ENCODE measurements at regions not wholly inside any gene's neighbourhood (a gene's known extent, or its start where the extent isn't known, plus 50 kb on each side); places are given as distances from the start of the nearest gene placed in this dataset.

DNA sequence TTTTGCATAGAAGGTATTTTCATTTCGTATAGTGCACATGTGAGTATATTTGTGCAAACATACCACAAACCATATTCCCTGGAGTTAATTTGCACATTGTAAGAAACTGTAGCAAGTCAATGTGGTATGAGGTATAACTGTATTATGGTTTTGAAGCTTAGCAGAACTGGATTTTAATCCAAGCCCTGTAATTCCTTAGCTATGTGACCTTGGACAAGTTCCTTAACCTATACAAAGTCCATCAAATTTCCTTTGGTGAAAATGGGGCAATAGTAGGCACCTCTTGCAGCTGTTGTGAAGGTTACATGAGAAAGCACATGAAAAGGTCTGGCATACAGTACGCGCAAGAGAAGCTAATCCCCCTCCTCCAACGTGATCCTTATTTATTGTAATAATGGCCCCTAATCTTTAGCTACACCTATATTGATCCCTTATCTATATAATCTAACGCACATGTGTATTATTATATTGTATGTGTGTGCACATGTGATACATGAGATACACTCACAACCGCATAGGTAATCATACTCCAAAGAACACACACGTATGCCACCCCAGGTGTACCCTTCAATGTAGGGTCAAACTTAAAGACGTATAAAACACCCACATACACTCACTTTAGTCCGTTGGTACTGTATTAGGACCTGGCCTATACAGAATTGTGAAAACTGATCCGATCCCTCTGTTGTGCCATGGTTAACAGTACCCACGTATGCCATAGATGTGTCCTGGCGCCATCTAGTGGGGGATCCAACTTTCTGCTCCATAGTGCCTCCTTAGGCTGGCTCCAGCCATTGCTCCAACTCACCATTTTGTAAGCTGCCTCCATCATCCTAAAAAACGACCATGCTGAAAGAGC is 402.9 kb upstream of the SLC14A2 start:
- TF ChIP-seq SIN3A (IDR thresholded peaks at IDR 0.05; ENCODE audit: borderline replicate concordance, insufficient read depth, low read depth, low read length) (no peak), POLR2AphosphoS5 (IDR thresholded peaks at IDR 0.05; ENCODE audit: low read depth, low read length) (no peak), TCF7L2 (IDR thresholded peaks at IDR 0.05; ENCODE audit: low read depth, low read length) (no peak), CTCF (IDR thresholded peaks at IDR 0.05) (peak; percentile 69)
- TF ChIP-seq, protein P1, sequence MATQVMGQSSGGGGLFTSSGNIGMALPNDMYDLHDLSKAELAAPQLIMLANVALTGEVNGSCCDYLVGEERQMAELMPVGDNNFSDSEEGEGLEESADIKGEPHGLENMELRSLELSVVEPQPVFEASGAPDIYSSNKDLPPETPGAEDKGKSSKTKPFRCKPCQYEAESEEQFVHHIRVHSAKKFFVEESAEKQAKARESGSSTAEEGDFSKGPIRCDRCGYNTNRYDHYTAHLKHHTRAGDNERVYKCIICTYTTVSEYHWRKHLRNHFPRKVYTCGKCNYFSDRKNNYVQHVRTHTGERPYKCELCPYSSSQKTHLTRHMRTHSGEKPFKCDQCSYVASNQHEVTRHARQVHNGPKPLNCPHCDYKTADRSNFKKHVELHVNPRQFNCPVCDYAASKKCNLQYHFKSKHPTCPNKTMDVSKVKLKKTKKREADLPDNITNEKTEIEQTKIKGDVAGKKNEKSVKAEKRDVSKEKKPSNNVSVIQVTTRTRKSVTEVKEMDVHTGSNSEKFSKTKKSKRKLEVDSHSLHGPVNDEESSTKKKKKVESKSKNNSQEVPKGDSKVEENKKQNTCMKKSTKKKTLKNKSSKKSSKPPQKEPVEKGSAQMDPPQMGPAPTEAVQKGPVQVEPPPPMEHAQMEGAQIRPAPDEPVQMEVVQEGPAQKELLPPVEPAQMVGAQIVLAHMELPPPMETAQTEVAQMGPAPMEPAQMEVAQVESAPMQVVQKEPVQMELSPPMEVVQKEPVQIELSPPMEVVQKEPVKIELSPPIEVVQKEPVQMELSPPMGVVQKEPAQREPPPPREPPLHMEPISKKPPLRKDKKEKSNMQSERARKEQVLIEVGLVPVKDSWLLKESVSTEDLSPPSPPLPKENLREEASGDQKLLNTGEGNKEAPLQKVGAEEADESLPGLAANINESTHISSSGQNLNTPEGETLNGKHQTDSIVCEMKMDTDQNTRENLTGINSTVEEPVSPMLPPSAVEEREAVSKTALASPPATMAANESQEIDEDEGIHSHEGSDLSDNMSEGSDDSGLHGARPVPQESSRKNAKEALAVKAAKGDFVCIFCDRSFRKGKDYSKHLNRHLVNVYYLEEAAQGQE (IDR thresholded peaks at IDR 0.05; ENCODE audit: insufficient read depth in 1 of 2, low read depth in 2 of 2, low read length in 1 of 2): no peak
- no TSS peak for BruUV-seq (replicated peaks)
- CTCF ChIA-PET: no interaction called here

GRCh38 chr18:45213040-45213333 is 402.3 kb upstream of the SLC14A2 start:
- intact Hi-C loops (cut with micrococcal nuclease; ENCODE audit: unreplicated experiment): loop anchor here (10.0 kb wide), 1 partner anchor 1588 kb away; no protein-coding TSS in a partner anchor
- Histone ChIP-seq H3K4me3 (ENCODE audit: low read depth in 2 of 2, low read length in 2 of 2) (no peak overlapping the region), H3K27ac (ENCODE audit: low read length) (no peak overlapping the region), H3K4me1 (ENCODE audit: control insufficient read depth, insufficient read depth, low read length) (no peaks in the 10 kb centered on the region), H3K36me3 (ENCODE audit: control insufficient read depth, insufficient read depth, low read length) (no peaks in the 10 kb centered on the region), H3K9me3 (ENCODE audit: control insufficient read depth, insufficient read depth, low read depth, low read length) (no peaks in the 10 kb centered on the region), H3K27me3 (ENCODE audit: control insufficient read depth, insufficient read depth, low read length) (no peaks in the 10 kb centered on the region)
- TF ChIP-seq TCF7L2 (IDR thresholded peaks at IDR 0.05; ENCODE audit: low read depth, low read length) (no peak), CTCF (IDR thresholded peaks at IDR 0.05) (peak; percentile 26)
- ChIA-PET CTCF (no interaction called here), POLR2A (no interaction called here)
- in situ Hi-C loops (cut with HindIII; ENCODE audit: low pct_unique_long_range_greater_than_20kb, low sequenced_read_pairs): no loop called here
- DNase-seq (ENCODE audit: low read depth, low spot score) (no peak), ATAC-seq (no peak)
- no TSS peak for BruUV-seq (replicated peaks)

More for the DNA sequence above, 402.9 kb upstream of the SLC14A2 start:
- peak; percentile 84 for ATAC-seq
- in situ Hi-C loops (cut with HindIII; ENCODE audit: low pct_unique_long_range_greater_than_20kb, low sequenced_read_pairs) (no loop called here), intact Hi-C loops (cut with micrococcal nuclease; ENCODE audit: unreplicated experiment) (loop anchor here (10.0 kb wide), 1 partner anchor 1588 kb away; no protein-coding TSS in a partner anchor)
- POLR2A ChIA-PET: no interaction called here
- H3K4me1 ChIP-seq (ENCODE audit: control insufficient read depth, insufficient read depth, low read length): no peaks in the 10 kb centered on the region
- H3K27ac ChIP-seq (ENCODE audit: low read length): no peak overlapping the region
- no peaks in the 10 kb centered on the region for H3K36me3 ChIP-seq (ENCODE audit: control insufficient read depth, insufficient read depth, low read length)
- no peaks in the 10 kb centered on the region for H3K27me3 ChIP-seq (ENCODE audit: control insufficient read depth, insufficient read depth, low read length)
- peak; percentile 75 for DNase-seq (ENCODE audit: low read depth, low spot score)
- no peaks in the 10 kb centered on the region for H3K9me3 ChIP-seq (ENCODE audit: control insufficient read depth, insufficient read depth, low read depth, low read length)
- H3K4me3 ChIP-seq (ENCODE audit: low read depth in 2 of 2, low read length in 2 of 2): no peak overlapping the region

All from Panc1 (cell line).